NB4 (cell line): ENCODE measurements at regions not wholly inside any gene's neighbourhood (a gene's known extent, or its start where the extent isn't known, plus 50 kb on each side); places are given as distances from the start of the nearest gene placed in this dataset.

Source experiments
- CTCF ChIP-seq: IDR thresholded peaks from one replicate; pipeline ENCODE4 v1.5.1; 2012; ENCODE audit warnings: low read depth, low read length
- MAX ChIP-seq: IDR thresholded peaks from 2 replicates; pipeline ENCODE4 v1.6.1; 2011; ENCODE audit warnings: low read depth, low read length
- MYC ChIP-seq: IDR thresholded peaks from 2 replicates; pipeline ENCODE4 v1.6.1; 2011; ENCODE audit warnings: low read depth, low read length
- POLR2A ChIP-seq: IDR thresholded peaks from 2 replicates; pipeline ENCODE4 v1.6.1; 2011; ENCODE audit warnings: mild to moderate bottlenecking; ENCODE audit not compliant: insufficient read length; ENCODE audit errors: extremely low read depth

GRCh38 chr6:119446115-119446554, 96.6 kb upstream of the MAN1A1 start:
- TF ChIP-seq CTCF (no peak), POLR2A (no peak), MYC (no peak), MAX (no peak)
